SU-DHL-6 (cell line): ENCODE measurements at regions not wholly inside any gene's neighbourhood (a gene's known extent, or its start where the extent isn't known, plus 50 kb on each side); places are given as distances from the start of the nearest gene placed in this dataset.

Experiments used
- H2AFZ ChIP-seq: fragments of 200-600 bp; sonication (generic); 2 replicates; pipeline ENCODE4 v1.6.1; 2014; ENCODE audit warnings: low read depth, mild to moderate bottlenecking, moderate library complexity, mixed read lengths, antibody characterized with exemption, low read length; ENCODE audit not compliant: severe bottlenecking
- H3F3A ChIP-seq: fragments of 200-600 bp; shearing (Covaris generic); 2 replicates; pipeline ENCODE4 v1.6.0; 2016; ENCODE audit warnings: antibody characterized with exemption, mild to moderate bottlenecking; ENCODE audit not compliant: insufficient read depth
- H3K27ac ChIP-seq: fragments of 200-600 bp; sonication (generic); 2 replicates; pipeline ENCODE4 v1.5.1; 2016; ENCODE audit warnings: low read depth, mild to moderate bottlenecking, low read length, moderate library complexity, mixed read lengths
- H3K27me3 ChIP-seq: fragments of 200-600 bp; sonication (generic), shearing (Covaris generic); 2 replicates; pipeline ENCODE4 v1.6.0; 2014; ENCODE audit warnings: mild to moderate bottlenecking, low read length
- H3K36me3 ChIP-seq: fragments of 200-600 bp; sonication (generic); 2 replicates; pipeline ENCODE4 v1.6.1; 2014; ENCODE audit warnings: mild to moderate bottlenecking, low read length, mixed read lengths
- H3K4me2 ChIP-seq: fragments of 300-600, 200-600 bp; shearing (Covaris generic), sonication (generic); 2 replicates; pipeline ENCODE4 v1.6.0; 2014; ENCODE audit warnings: low read length, low read depth, mild to moderate bottlenecking; ENCODE audit not compliant: poor library complexity, severe bottlenecking
- H3K4me3 ChIP-seq: fragments of 200-600 bp; sonication (generic); 2 replicates; pipeline ENCODE4 v1.5.1; 2014; ENCODE audit warnings: antibody characterized with exemption, low read length, mild to moderate bottlenecking, mixed read lengths; ENCODE audit not compliant: insufficient read depth, poor library complexity, severe bottlenecking
- H3K79me2 ChIP-seq: fragments of 200-600 bp; sonication (generic); 2 replicates; pipeline ENCODE4 v1.6.1; 2014; ENCODE audit warnings: mild to moderate bottlenecking, low read length, moderate library complexity; ENCODE audit not compliant: insufficient read depth
- H3K9ac ChIP-seq: fragments of 200-600 bp; sonication (generic); 2 replicates; pipeline ENCODE4 v1.7.0; 2014; ENCODE audit warnings: mild to moderate bottlenecking, low read length
- H3K9me2 ChIP-seq: fragments of 200-600 bp; sonication (generic); replicated peaks from 2 replicates; pipeline ENCODE4 v1.6.1; 2014; ENCODE audit warnings: low read length; ENCODE audit not compliant: insufficient read depth
- H3K9me3 ChIP-seq: fragments of 200-600 bp; sonication (generic); 2 replicates; pipeline ENCODE4 v1.6.1; 2014; ENCODE audit warnings: low read length, mixed read lengths; ENCODE audit not compliant: insufficient read depth
- H4K20me1 ChIP-seq: fragments of 200-600 bp; sonication (generic); 2 replicates; pipeline ENCODE4 v1.6.1; 2014; ENCODE audit warnings: low read depth, mild to moderate bottlenecking, antibody characterized with exemption, low read length, moderate library complexity, mixed read lengths
- EZH2phosphoT487 ChIP-seq: fragments of 200-600 bp; sonication (generic), shearing (Covaris generic); conservative IDR thresholded peaks from 2 replicates; pipeline ENCODE4 v1.6.1; 2018; ENCODE audit warnings: mild to moderate bottlenecking, antibody characterized with exemption, low read length, moderate library complexity, mixed read lengths
- TF ChIP-seq, protein P1 (sequence below): fragments of 200-600 bp; sonication (generic); IDR thresholded peaks from one replicate; pipeline ENCODE4 v1.5.1; 2017; ENCODE audit warnings: antibody characterized with exemption, mild to moderate bottlenecking, low read length, moderate library complexity; ENCODE audit not compliant: insufficient read depth, poor library complexity, severe bottlenecking

DNA sequence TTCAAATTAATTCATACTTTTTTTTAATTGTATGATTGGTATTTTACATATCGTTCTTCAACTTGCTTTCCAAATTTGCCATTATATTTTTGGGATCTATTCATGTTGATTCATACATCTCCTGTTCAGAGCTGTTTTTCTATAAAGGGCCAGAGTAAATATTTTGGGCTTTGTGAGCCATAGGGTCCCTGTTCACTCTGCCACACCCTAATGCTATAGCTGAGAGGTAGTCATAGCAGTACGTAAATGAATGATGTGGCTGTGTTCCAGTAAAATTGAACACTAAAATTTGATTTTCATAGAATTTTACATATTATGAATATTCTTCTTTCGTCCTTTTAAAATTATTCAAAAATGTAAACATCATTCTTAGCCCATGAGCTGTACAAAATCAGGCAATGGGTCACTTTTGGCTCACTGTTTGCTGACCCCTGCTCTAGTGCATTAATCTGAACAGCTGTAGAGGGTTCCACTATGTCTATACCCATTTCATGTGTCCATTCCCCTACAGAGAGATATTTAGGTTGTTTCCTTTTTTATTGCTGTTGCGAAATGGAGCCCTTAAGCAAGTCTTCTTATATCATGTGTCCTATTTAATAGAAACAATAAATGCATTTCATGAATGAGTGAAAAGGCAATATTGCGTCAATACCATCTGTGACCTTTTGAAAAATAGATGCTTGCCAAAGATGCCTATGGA, 136.4 kb upstream of the SALL4 start:
- Histone ChIP-seq H3K4me3 (no peak overlapping the region), H3K36me3 (no peaks in the 10 kb centered on the region), H3K79me2 (no peaks in the 10 kb centered on the region), H3K9me3 (no peaks in the 10 kb centered on the region), H3K27ac (no peak overlapping the region), H3K9ac (no peak overlapping the region), H3K4me2 (no peak overlapping the region), H3K9me2 (no peaks in the 10 kb centered on the region), H2AFZ (no peak overlapping the region), H3K27me3 (no peaks in the 10 kb centered on the region), H4K20me1 (no peaks in the 10 kb centered on the region), H3F3A (no peaks in the 10 kb centered on the region)
- TF ChIP-seq, protein P1, sequence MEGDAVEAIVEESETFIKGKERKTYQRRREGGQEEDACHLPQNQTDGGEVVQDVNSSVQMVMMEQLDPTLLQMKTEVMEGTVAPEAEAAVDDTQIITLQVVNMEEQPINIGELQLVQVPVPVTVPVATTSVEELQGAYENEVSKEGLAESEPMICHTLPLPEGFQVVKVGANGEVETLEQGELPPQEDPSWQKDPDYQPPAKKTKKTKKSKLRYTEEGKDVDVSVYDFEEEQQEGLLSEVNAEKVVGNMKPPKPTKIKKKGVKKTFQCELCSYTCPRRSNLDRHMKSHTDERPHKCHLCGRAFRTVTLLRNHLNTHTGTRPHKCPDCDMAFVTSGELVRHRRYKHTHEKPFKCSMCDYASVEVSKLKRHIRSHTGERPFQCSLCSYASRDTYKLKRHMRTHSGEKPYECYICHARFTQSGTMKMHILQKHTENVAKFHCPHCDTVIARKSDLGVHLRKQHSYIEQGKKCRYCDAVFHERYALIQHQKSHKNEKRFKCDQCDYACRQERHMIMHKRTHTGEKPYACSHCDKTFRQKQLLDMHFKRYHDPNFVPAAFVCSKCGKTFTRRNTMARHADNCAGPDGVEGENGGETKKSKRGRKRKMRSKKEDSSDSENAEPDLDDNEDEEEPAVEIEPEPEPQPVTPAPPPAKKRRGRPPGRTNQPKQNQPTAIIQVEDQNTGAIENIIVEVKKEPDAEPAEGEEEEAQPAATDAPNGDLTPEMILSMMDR, result no peak
- TF ChIP-seq EZH2phosphoT487, result no peak

- TF ChIP-seq, protein P1, result no peak
- no peak for TF ChIP-seq EZH2phosphoT487
- Histone ChIP-seq H3K27me3 (no peaks in the 10 kb centered on the region), H3K9ac (no peak overlapping the region), H3K9me2 (no peaks in the 10 kb centered on the region), H3K27ac (no peak overlapping the region), H3K4me3 (no peak overlapping the region), H3K4me2 (no peak overlapping the region), H4K20me1 (no peaks in the 10 kb centered on the region), H3K79me2 (no peaks in the 10 kb centered on the region), H3F3A (no peaks in the 10 kb centered on the region), H3K9me3 (no peaks in the 10 kb centered on the region), H2AFZ (no peak overlapping the region), H3K36me3 (no peaks in the 10 kb centered on the region)
Measured at GRCh38 chr20:51937779-51938178, 135.5 kb upstream of the SALL4 start.

- no peaks in the 10 kb centered on the region for H3K9me2 ChIP-seq
- H2AFZ ChIP-seq, result no peak overlapping the region
- no peak overlapping the region for H3K27ac ChIP-seq
- TF ChIP-seq, protein P1, result no peak
- TF ChIP-seq EZH2phosphoT487, result no peak
- no peaks in the 10 kb centered on the region for H3K9me3 ChIP-seq
- no peaks in the 10 kb centered on the region for H4K20me1 ChIP-seq
- H3K79me2 ChIP-seq, result no peaks in the 10 kb centered on the region
- no peaks in the 10 kb centered on the region for H3K36me3 ChIP-seq
- no peak overlapping the region for H3K9ac ChIP-seq
- no peaks in the 10 kb centered on the region for H3K27me3 ChIP-seq
- no peak overlapping the region for H3K4me3 ChIP-seq
- no peak overlapping the region for H3K4me2 ChIP-seq
- no peaks in the 10 kb centered on the region for H3F3A ChIP-seq
Measured at GRCh38 chr20:51936377-51936776, 134.1 kb upstream of the SALL4 start.
